Cardiac muscle cell (in vitro differentiated cells and primary cell): ENCODE measurements at regions not wholly inside any gene's neighbourhood (a gene's known extent, or its start where the extent isn't known, plus 50 kb on each side); places are given as distances from the start of the nearest gene placed in this dataset.

Source experiments
- DNase-seq, 2 donors: peaks; one replicate each; pipeline versions ENCODE4 v3.0.0 to v3.0.0-alpha.2; 2010 to 2017; ENCODE audit warnings: low read depth in 1 of 2, low spot score in 1 of 2
- H3K27ac ChIP-seq: fragments of 200-600 bp; sonication (generic); 2 replicates; pipeline ENCODE4 v1.5.1; 2016
- H3K27me3 ChIP-seq: fragments of 200-600 bp; sonication (generic); 2 replicates; pipeline ENCODE4 v1.6.0; 2016; ENCODE audit warnings: control low read depth
- H3K36me3 ChIP-seq: fragments of 200-600 bp; sonication (generic); 2 replicates; pipeline ENCODE4 v1.5.1; 2016; ENCODE audit warnings: control low read depth
- H3K4me1 ChIP-seq: fragments of 200-600 bp; sonication (generic); 2 replicates; pipeline ENCODE4 v1.8.1; 2017; ENCODE audit warnings: low read depth, mild to moderate bottlenecking, mixed run types
- H3K4me3 ChIP-seq: fragments of 200-600 bp; sonication (generic); 2 replicates; pipeline ENCODE4 v1.5.1; 2016; ENCODE audit warnings: mild to moderate bottlenecking
- H3K9me3 ChIP-seq: fragments of 200-600 bp; sonication (generic); 2 replicates; pipeline ENCODE4 v1.5.1; 2017; ENCODE audit warnings: low read depth, mild to moderate bottlenecking, control low read depth
- TF ChIP-seq, protein P1 (sequence below): IDR thresholded peaks from 2 replicates; pipeline ENCODE4 v1.5.1; 2012; ENCODE audit warnings: low read depth, mild to moderate bottlenecking, low read length

DNA sequence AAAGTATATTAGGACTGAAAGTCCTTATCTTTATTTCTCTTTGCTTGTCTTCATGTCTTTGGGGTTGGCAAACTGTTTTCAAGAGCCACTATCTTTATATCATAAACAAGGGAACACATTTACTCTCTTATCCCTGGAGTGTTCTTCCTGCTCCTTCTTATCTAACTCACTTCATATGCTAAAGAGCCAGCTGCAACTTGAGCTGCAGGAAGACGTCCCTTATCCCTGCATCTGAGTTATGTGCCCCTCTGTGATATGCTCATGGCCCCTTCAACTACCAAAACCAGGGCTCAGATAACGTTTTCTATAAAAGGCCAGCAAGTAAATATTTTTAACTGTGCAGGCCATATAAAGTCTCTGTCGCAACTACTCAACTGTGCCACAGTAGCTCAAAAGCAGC lies 137.0 kb upstream of the CRBN start:
- no peaks in the 10 kb centered on the region for H3K36me3 ChIP-seq
- H3K4me3 ChIP-seq, result no peak overlapping the region
- TF ChIP-seq, protein P1, sequence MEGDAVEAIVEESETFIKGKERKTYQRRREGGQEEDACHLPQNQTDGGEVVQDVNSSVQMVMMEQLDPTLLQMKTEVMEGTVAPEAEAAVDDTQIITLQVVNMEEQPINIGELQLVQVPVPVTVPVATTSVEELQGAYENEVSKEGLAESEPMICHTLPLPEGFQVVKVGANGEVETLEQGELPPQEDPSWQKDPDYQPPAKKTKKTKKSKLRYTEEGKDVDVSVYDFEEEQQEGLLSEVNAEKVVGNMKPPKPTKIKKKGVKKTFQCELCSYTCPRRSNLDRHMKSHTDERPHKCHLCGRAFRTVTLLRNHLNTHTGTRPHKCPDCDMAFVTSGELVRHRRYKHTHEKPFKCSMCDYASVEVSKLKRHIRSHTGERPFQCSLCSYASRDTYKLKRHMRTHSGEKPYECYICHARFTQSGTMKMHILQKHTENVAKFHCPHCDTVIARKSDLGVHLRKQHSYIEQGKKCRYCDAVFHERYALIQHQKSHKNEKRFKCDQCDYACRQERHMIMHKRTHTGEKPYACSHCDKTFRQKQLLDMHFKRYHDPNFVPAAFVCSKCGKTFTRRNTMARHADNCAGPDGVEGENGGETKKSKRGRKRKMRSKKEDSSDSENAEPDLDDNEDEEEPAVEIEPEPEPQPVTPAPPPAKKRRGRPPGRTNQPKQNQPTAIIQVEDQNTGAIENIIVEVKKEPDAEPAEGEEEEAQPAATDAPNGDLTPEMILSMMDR, result no peak
- H3K4me1 ChIP-seq, result peaks cover 3% of the 10 kb centered on the region
- H3K27ac ChIP-seq, result no peak overlapping the region
- H3K27me3 ChIP-seq, result no peaks in the 10 kb centered on the region
- DNase-seq, result no peak
- no peaks in the 10 kb centered on the region for H3K9me3 ChIP-seq

DNA sequence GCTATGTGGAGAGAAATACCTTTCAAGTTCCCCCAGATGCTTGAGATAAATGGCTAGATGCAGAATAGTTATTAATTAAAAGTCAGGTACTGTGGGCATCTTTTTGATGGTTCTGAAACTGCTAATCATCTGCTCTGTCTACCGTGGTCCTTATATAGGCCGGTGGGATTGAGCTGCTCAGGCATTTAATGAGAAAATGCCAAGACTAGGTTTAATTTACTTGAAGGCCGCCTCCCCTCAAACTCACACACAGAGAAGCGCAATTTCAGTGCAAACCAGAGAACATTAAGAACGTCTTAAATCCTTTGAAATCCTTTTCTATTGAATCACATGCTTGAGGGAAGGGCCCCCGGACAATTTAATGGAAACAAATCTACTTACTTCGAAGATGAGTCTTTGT lies 136.4 kb upstream of the CRBN start:
- no peaks in the 10 kb centered on the region for H3K36me3 ChIP-seq
- H3K9me3 ChIP-seq, result no peaks in the 10 kb centered on the region
- H3K4me3 ChIP-seq, result no peak overlapping the region
- no peaks in the 10 kb centered on the region for H3K27me3 ChIP-seq
- no peak for DNase-seq
- TF ChIP-seq, protein P1, result no peak
- peaks cover 3% of the 10 kb centered on the region for H3K4me1 ChIP-seq
- H3K27ac ChIP-seq, result no peak overlapping the region

DNA sequence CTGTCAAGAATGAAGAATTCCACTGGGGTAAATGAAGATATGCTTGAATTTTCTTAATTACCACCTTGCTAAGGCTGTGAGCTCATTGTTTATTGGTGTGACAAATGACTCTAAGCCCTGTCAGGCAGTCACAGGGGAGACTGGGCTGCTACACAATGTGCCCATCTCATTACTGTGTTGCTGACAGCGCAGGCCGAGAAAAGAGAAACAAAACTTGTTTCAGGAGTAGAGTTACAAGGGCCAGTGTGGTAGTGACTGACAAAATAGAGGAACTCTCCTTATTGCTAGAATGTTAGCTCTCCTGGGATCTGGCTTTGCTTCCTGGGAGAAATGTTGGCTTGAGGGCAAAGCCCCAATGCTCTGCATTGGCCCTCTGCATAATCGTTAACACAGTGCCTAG lies 130.4 kb upstream of the CRBN start:
- Histone ChIP-seq H3K27ac (no peak overlapping the region), H3K27me3 (no peaks in the 10 kb centered on the region), H3K9me3 (no peaks in the 10 kb centered on the region), H3K4me1 (no peaks in the 10 kb centered on the region), H3K4me3 (no peak overlapping the region), H3K36me3 (no peaks in the 10 kb centered on the region)
- DNase-seq, result no peak
- TF ChIP-seq, protein P1, result no peak

DNA sequence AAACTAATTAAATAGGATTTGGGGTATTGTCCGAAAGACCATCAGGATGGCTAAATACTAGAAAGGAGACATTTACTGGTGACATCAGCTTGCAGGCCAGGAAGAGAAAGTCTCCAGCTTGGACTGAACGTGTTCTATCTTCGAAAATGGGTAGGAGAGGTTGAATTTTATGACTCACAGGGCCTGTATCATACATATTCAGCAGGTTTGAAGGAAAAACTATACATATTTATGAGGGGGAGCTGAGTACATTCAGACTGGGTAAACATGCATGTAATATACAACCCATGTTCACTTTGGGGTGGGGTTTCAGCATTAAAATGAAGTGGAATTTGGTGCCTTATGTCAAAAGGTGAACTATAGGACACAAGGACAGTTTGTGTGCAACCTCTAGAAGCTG lies 129.3 kb upstream of the CRBN start:
- no peak for DNase-seq
- H3K27ac ChIP-seq, result no peak overlapping the region
- no peaks in the 10 kb centered on the region for H3K4me1 ChIP-seq
- H3K27me3 ChIP-seq, result no peaks in the 10 kb centered on the region
- no peaks in the 10 kb centered on the region for H3K36me3 ChIP-seq
- H3K9me3 ChIP-seq, result no peaks in the 10 kb centered on the region
- no peak overlapping the region for H3K4me3 ChIP-seq
- TF ChIP-seq, protein P1, result no peak

DNA sequence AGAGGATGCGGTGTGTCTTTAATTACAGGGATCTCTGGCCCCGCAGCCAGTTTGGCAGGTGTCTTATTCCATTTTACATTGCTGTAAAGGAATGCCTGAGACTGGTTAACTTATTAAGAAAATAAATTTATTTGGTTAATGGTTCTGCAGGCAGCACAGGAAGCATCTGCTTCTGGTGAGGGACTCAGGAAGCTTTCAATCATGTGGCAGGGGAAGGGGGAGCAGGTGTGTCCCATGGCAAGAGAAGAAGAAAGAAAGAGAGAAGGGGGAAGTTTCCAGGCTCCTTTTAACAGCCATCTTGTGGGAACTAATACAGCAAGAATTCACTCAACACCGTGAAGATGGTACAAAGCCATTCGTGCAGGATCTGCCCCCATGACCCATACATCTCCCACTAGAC lies 128.0 kb upstream of the CRBN start:
- no peaks in the 10 kb centered on the region for H3K9me3 ChIP-seq
- H3K27ac ChIP-seq, result no peak overlapping the region
- H3K27me3 ChIP-seq, result no peaks in the 10 kb centered on the region
- peaks cover 6% of the 10 kb centered on the region for H3K4me1 ChIP-seq
- H3K36me3 ChIP-seq, result no peaks in the 10 kb centered on the region
- H3K4me3 ChIP-seq, result no peak overlapping the region
- TF ChIP-seq, protein P1, result no peak
- no peak for DNase-seq

DNA sequence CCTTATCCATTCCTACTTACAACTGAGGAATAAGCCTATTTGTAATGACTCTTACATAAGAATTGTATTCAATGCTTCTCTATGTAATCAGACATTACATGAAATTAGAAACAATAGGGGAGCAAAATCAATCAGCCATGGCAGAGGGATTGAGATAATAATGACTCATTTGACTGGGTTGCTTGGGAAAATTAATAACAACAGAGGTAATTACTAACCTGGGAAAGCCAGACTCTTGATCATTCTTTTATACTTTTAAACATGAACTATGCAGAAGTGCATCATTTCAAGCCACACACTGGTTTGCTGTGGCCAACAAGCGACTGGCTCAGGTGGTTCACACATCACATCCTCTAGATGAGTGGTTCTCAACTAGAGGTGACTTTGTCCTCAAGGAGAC lies 126.3 kb upstream of the CRBN start:
- H3K27ac ChIP-seq, result no peak overlapping the region
- no peak overlapping the region for H3K4me3 ChIP-seq
- H3K9me3 ChIP-seq, result no peaks in the 10 kb centered on the region
- H3K4me1 ChIP-seq, result peaks cover 6% of the 10 kb centered on the region
- DNase-seq, result no peak
- no peaks in the 10 kb centered on the region for H3K36me3 ChIP-seq
- TF ChIP-seq, protein P1, result no peak
- no peaks in the 10 kb centered on the region for H3K27me3 ChIP-seq
